Natural killer cell (primary cell): ENCODE measurements at regions not wholly inside any gene's neighbourhood (a gene's known extent, or its start where the extent isn't known, plus 50 kb on each side); places are given as distances from the start of the nearest gene placed in this dataset.

Experiments used
- ATAC-seq, 3 donors: fragments of 150-1000 bp in 2 of 3; fragments of 200-7000 bp in 1 of 3; cut with Tn5 transposase; 1 replicate in 1 of 3; 2 replicates in 2 of 3; pipeline ENCODE4 v1.10.0; 2021; ENCODE audit warnings: mild to moderate bottlenecking in 2 of 3, moderate library complexity in 2 of 3
- DNase-seq, 2 donors: peaks; one replicate each; pipeline versions ENCODE4 v3.0.0 to v3.0.0-alpha.2; 2013 to 2021; ENCODE audit warnings: mixed read lengths in 1 of 2
- H3K27ac ChIP-seq: one replicate; pipeline ENCODE4 v1.5.1; 2013; ENCODE audit warnings: mild to moderate bottlenecking, low read length
- H3K27me3 ChIP-seq: one replicate; pipeline ENCODE4 v1.6.1; 2013; ENCODE audit warnings: low read length; ENCODE audit not compliant: control insufficient read depth, insufficient read depth
- H3K36me3 ChIP-seq: one replicate; pipeline ENCODE4 v1.6.1; 2013; ENCODE audit warnings: low read length; ENCODE audit not compliant: control insufficient read depth, insufficient read depth
- H3K4me1 ChIP-seq: one replicate; pipeline ENCODE4 v1.6.1; 2013; ENCODE audit warnings: low read length; ENCODE audit not compliant: control insufficient read depth, insufficient read depth
- H3K4me3 ChIP-seq: one replicate; pipeline ENCODE4 v1.5.1; 2013; ENCODE audit warnings: low read length
- H3K9me3 ChIP-seq: one replicate; pipeline ENCODE4 v1.6.1; 2013; ENCODE audit warnings: low read length; ENCODE audit not compliant: control insufficient read depth, insufficient read depth
- H3K27ac Mint-ChIP-seq, 2 donors: one replicate each; pipeline ENCODE4 v1.8.0; 2022; ENCODE audit warnings: mild to moderate bottlenecking in 2 of 2, mixed read lengths in 2 of 2, moderate library complexity in 1 of 2
- H3K27me3 Mint-ChIP-seq, 2 donors: one replicate each; pipeline ENCODE4 v1.8.0; 2022; ENCODE audit warnings: low read depth in 2 of 2, mixed read lengths in 2 of 2
- H3K36me3 Mint-ChIP-seq: one replicate; pipeline ENCODE4 v1.8.0; 2022; ENCODE audit warnings: mixed read lengths
- H3K4me1 Mint-ChIP-seq, 2 donors: one replicate each; pipeline ENCODE4 v1.8.0; 2022; ENCODE audit warnings: mixed read lengths in 2 of 2
- H3K4me3 Mint-ChIP-seq: one replicate; pipeline ENCODE4 v1.8.0; 2022; ENCODE audit warnings: mild to moderate bottlenecking, moderate library complexity, mixed read lengths
- H3K9me3 Mint-ChIP-seq, 2 donors: one replicate each; pipeline ENCODE4 v1.8.0; 2022; ENCODE audit warnings: mixed read lengths in 2 of 2
- CTCF ChIP-seq: fragments of 200-600 bp; IDR thresholded peaks from one replicate; pipeline ENCODE4 v1.8.0; 2022; ENCODE audit warnings: antibody characterized with exemption
- WGBS: methylation state at CpG from one replicate; pipeline ENCODE4 v1.1.7; 2013; ENCODE audit warnings: missing lambda C conversion rate; ENCODE audit not compliant: insufficient coverage; 5-methylcytosine and 5-hydroxymethylcytosine counted together
- intact Hi-C: fragments of 100-400 bp; cut with micrococcal nuclease; formaldehyde crosslinking; loops from one replicate; pipeline ENCODE4 v1.14.2; 2022

GRCh38 chr2:129297430-129297829 is 682.0 kb upstream of the RAB6C start:
- no peak for ATAC-seq
- TF ChIP-seq CTCF = no peak
- Histone ChIP-seq H3K27me3 (no peaks in the 10 kb centered on the region), H3K27ac (no peak overlapping the region), H3K36me3 (no peaks in the 10 kb centered on the region), H3K4me1 (no peaks in the 10 kb centered on the region), H3K9me3 (peaks cover 3% of the 10 kb centered on the region), H3K4me3 (no peak overlapping the region)
- Mint-ChIP-seq H3K4me3 (no peak overlapping the region), H3K9me3 (no peaks in the 10 kb centered on the region), H3K4me1 (no peaks in the 10 kb centered on the region), H3K27ac (no peak overlapping the region), H3K27me3 (no peaks in the 10 kb centered on the region), H3K36me3 (no peaks in the 10 kb centered on the region)
- 55% methylated on average over 4 of the region's 4 CpGs for WGBS
- intact Hi-C loops = no loop called here
- no peak for DNase-seq

- Mint-ChIP-seq H3K4me1 (no peaks in the 10 kb centered on the region), H3K4me3 (no peak overlapping the region), H3K27me3 (no peaks in the 10 kb centered on the region), H3K27ac (no peak overlapping the region), H3K36me3 (no peaks in the 10 kb centered on the region), H3K9me3 (no peaks in the 10 kb centered on the region)
- no peaks in the 10 kb centered on the region for H3K27me3 ChIP-seq
- no peaks in the 10 kb centered on the region for H3K4me1 ChIP-seq
- DNase-seq (no peak), ATAC-seq (no peak)
- intact Hi-C loops = no loop called here
- H3K27ac ChIP-seq = no peak overlapping the region
- no peak overlapping the region for H3K4me3 ChIP-seq
- no peaks in the 10 kb centered on the region for H3K36me3 ChIP-seq
- H3K9me3 ChIP-seq = no peaks in the 10 kb centered on the region
- no peak for TF ChIP-seq CTCF
- WGBS = 88% methylated on average over 2 of the region's 2 CpGs
Observed at GRCh38 chr2:129299338-129299737, 680.1 kb upstream of the RAB6C start.

- Histone ChIP-seq H3K4me3 (no peak overlapping the region), H3K27me3 (no peaks in the 10 kb centered on the region), H3K36me3 (no peaks in the 10 kb centered on the region), H3K9me3 (no peaks in the 10 kb centered on the region), H3K4me1 (no peaks in the 10 kb centered on the region), H3K27ac (no peak overlapping the region)
- Mint-ChIP-seq H3K27me3 (no peaks in the 10 kb centered on the region), H3K4me3 (no peak overlapping the region), H3K9me3 (no peaks in the 10 kb centered on the region), H3K4me1 (no peaks in the 10 kb centered on the region), H3K36me3 (no peaks in the 10 kb centered on the region), H3K27ac (no peak overlapping the region)
- DNase-seq (no peak), ATAC-seq (no peak)
- WGBS = 85% methylated on average over 8 of the region's 8 CpGs
- intact Hi-C loops = no loop called here
- TF ChIP-seq CTCF = no peak
Observed at GRCh38 chr2:129299756-129300155, 679.7 kb upstream of the RAB6C start.

- no peak for TF ChIP-seq CTCF
- Mint-ChIP-seq H3K27ac (no peak overlapping the region), H3K36me3 (no peaks in the 10 kb centered on the region), H3K4me3 (no peak overlapping the region), H3K27me3 (no peaks in the 10 kb centered on the region), H3K9me3 (no peaks in the 10 kb centered on the region), H3K4me1 (no peaks in the 10 kb centered on the region)
- no peak overlapping the region for H3K27ac ChIP-seq
- intact Hi-C loops = no loop called here
- no peak for ATAC-seq
- WGBS = 86% methylated on average over 9 of the region's 9 CpGs
- H3K27me3 ChIP-seq = no peaks in the 10 kb centered on the region
- H3K9me3 ChIP-seq = no peaks in the 10 kb centered on the region
- no peaks in the 10 kb centered on the region for H3K4me1 ChIP-seq
- no peak overlapping the region for H3K4me3 ChIP-seq
- no peak for DNase-seq
- no peaks in the 10 kb centered on the region for H3K36me3 ChIP-seq
Observed at GRCh38 chr2:129300456-129300855, 679.0 kb upstream of the RAB6C start.
